ENCODE measurements at regions not wholly inside any gene's neighbourhood (a gene's known extent, or its start where the extent isn't known, plus 50 kb on each side); places are given as distances from the start of the nearest gene placed in this dataset.

GRCh38 chr6:167532410-167533288, 207.8 kb downstream of the TTLL2 start:
- H3K9me3 ChIP-seq (ENCODE audit: low read length), result no peaks in the 10 kb centered on the region
- POLR2A ChIA-PET, result no interaction called here
- intact Hi-C loops (cut with micrococcal nuclease; ENCODE audit: unreplicated experiment), result no loop called here

DNA sequence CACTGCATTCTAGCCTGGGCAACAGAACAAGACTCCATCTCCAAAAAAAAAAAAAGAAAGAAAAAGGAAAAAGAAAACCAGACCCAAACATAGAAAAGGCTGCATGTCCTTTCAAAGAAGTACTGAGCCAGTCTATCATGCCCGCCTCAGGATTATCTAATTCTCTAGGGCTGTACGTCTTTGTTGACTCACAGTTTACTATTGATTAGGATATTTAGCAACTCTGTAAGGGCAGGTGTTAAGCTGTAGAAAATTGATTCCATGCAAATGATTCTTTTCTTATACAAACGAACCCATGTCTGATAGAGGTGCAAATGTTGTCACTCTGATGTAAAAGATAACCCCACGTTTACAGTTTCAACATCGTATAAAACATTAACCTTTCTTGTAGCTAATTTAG, 209.0 kb downstream of the TTLL2 start:
- H2AFZ ChIP-seq (ENCODE audit: low read length), result no peak overlapping the region
- no peaks in the 10 kb centered on the region for H3K9me2 ChIP-seq (ENCODE audit: insufficient read depth, low read length)
- no peaks in the 10 kb centered on the region for H3K9me3 ChIP-seq (ENCODE audit: low read length)
- intact Hi-C loops (cut with micrococcal nuclease; ENCODE audit: unreplicated experiment), result no loop called here
- H3K79me2 ChIP-seq (ENCODE audit: insufficient read depth, low read depth, low read length), result no peaks in the 10 kb centered on the region
- H3K4me3 ChIP-seq (ENCODE audit: low read depth, low read length, poor library complexity, severe bottlenecking), result no peak overlapping the region
- no peak for DNase-seq (ENCODE audit: low spot score)
- POLR2A ChIA-PET, result interaction anchor here (1.2 kb wide), 1 partner anchor 14 kb away, joined by 3 read pairs; no protein-coding TSS in a partner anchor
- no peaks in the 10 kb centered on the region for H3K36me3 ChIP-seq (ENCODE audit: insufficient read depth, low read length)
- no peaks in the 10 kb centered on the region for H3K4me1 ChIP-seq (ENCODE audit: insufficient read depth, low read length, poor library complexity, severe bottlenecking)
- CTCF ChIA-PET (ENCODE audit: unreplicated experiment), result no interaction called here
- no TSS peak for BruUV-seq (replicated peaks)
- TF ChIP-seq, protein P1, sequence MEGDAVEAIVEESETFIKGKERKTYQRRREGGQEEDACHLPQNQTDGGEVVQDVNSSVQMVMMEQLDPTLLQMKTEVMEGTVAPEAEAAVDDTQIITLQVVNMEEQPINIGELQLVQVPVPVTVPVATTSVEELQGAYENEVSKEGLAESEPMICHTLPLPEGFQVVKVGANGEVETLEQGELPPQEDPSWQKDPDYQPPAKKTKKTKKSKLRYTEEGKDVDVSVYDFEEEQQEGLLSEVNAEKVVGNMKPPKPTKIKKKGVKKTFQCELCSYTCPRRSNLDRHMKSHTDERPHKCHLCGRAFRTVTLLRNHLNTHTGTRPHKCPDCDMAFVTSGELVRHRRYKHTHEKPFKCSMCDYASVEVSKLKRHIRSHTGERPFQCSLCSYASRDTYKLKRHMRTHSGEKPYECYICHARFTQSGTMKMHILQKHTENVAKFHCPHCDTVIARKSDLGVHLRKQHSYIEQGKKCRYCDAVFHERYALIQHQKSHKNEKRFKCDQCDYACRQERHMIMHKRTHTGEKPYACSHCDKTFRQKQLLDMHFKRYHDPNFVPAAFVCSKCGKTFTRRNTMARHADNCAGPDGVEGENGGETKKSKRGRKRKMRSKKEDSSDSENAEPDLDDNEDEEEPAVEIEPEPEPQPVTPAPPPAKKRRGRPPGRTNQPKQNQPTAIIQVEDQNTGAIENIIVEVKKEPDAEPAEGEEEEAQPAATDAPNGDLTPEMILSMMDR (conservative IDR thresholded peaks at IDR 0.05; ENCODE audit: low read length), result no peak
- TF ChIP-seq EZH2phosphoT487 (IDR thresholded peaks at IDR 0.05; ENCODE audit: borderline replicate concordance, low read depth, low read length), result no peak
- no peak overlapping the region for H3K4me2 ChIP-seq (ENCODE audit: low read length)
- H4K20me1 ChIP-seq (ENCODE audit: insufficient read depth, low read length), result no peaks in the 10 kb centered on the region
- H3K27ac ChIP-seq (ENCODE audit: low read depth, low read length, poor library complexity, severe bottlenecking), result no peak overlapping the region

More at GRCh38 chr6:167532410-167533288, 207.8 kb downstream of the TTLL2 start:
- H2AFZ ChIP-seq (ENCODE audit: low read length), result no peak overlapping the region
- no peaks in the 10 kb centered on the region for H4K20me1 ChIP-seq (ENCODE audit: insufficient read depth, low read length)
- no peak overlapping the region for H3K4me3 ChIP-seq (ENCODE audit: low read depth, low read length, poor library complexity, severe bottlenecking)
- CTCF ChIA-PET (ENCODE audit: unreplicated experiment), result no interaction called here
- H3K79me2 ChIP-seq (ENCODE audit: insufficient read depth, low read depth, low read length), result no peaks in the 10 kb centered on the region
- H3K4me1 ChIP-seq (ENCODE audit: insufficient read depth, low read length, poor library complexity, severe bottlenecking), result no peaks in the 10 kb centered on the region
- H3K4me2 ChIP-seq (ENCODE audit: low read length), result no peak overlapping the region
- no peak for DNase-seq (ENCODE audit: low spot score)
- H3K9me2 ChIP-seq (ENCODE audit: insufficient read depth, low read length), result no peaks in the 10 kb centered on the region
- no peaks in the 10 kb centered on the region for H3K36me3 ChIP-seq (ENCODE audit: insufficient read depth, low read length)
- no peak overlapping the region for H3K27ac ChIP-seq (ENCODE audit: low read depth, low read length, poor library complexity, severe bottlenecking)
- no TSS peak for BruUV-seq (replicated peaks)
- TF ChIP-seq, protein P1 (conservative IDR thresholded peaks at IDR 0.05; ENCODE audit: low read length), result no peak
- TF ChIP-seq EZH2phosphoT487 (IDR thresholded peaks at IDR 0.05; ENCODE audit: borderline replicate concordance, low read depth, low read length), result no peak

DNA sequence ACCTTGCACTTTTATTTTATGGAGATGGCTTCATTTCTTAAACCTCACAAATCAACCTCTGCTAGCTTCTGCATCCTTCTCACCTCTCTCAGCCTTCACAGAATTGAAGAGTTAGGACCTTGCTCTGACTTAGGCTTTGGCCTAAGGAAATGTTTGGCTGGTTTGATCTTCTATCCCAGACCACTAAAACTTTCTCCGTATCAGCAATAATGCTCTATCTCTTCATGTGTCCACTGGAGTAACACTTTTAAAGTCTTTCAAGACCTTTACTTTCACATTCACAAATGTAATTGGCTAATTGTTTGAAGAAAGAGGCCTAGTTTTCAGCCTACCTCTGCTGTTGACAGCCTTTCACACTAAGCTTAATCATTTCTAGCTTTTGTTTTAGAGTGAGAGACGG, 212.9 kb downstream of the TTLL2 start:
- TF ChIP-seq, protein P1 (conservative IDR thresholded peaks at IDR 0.05; ENCODE audit: low read length), result no peak
- TF ChIP-seq EZH2phosphoT487 (IDR thresholded peaks at IDR 0.05; ENCODE audit: borderline replicate concordance, low read depth, low read length), result no peak
- H3K4me3 ChIP-seq (ENCODE audit: low read depth, low read length, poor library complexity, severe bottlenecking), result no peak overlapping the region
- no peak overlapping the region for H2AFZ ChIP-seq (ENCODE audit: low read length)
- no peak for DNase-seq (ENCODE audit: low spot score)
- CTCF ChIA-PET (ENCODE audit: unreplicated experiment), result no interaction called here
- no peaks in the 10 kb centered on the region for H4K20me1 ChIP-seq (ENCODE audit: insufficient read depth, low read length)
- intact Hi-C loops (cut with micrococcal nuclease; ENCODE audit: unreplicated experiment), result no loop called here
- no peaks in the 10 kb centered on the region for H3K9me2 ChIP-seq (ENCODE audit: insufficient read depth, low read length)
- H3K79me2 ChIP-seq (ENCODE audit: insufficient read depth, low read depth, low read length), result no peaks in the 10 kb centered on the region
- H3K27ac ChIP-seq (ENCODE audit: low read depth, low read length, poor library complexity, severe bottlenecking), result no peak overlapping the region
- BruUV-seq (replicated peaks), result no TSS peak
- H3K9me3 ChIP-seq (ENCODE audit: low read length), result no peaks in the 10 kb centered on the region
- POLR2A ChIA-PET, result interaction anchor here (0.9 kb wide), 1 partner anchor 586 kb away, joined by 5 read pairs; no protein-coding TSS in a partner anchor
- H3K4me2 ChIP-seq (ENCODE audit: low read length), result no peak overlapping the region
- no peaks in the 10 kb centered on the region for H3K36me3 ChIP-seq (ENCODE audit: insufficient read depth, low read length)
- H3K4me1 ChIP-seq (ENCODE audit: insufficient read depth, low read length, poor library complexity, severe bottlenecking), result no peaks in the 10 kb centered on the region
